GM19035 (cell line): ENCODE measurements at regions not wholly inside any gene's neighbourhood (a gene's known extent, or its start where the extent isn't known, plus 50 kb on each side); places are given as distances from the start of the nearest gene placed in this dataset.

Experiments
- ATAC-seq: cut with Tn5 transposase; IDR thresholded peaks from one replicate; pipeline ENCODE4 v1.9.1; 2021; ENCODE audit not compliant: unreplicated experiment

GRCh38 chr1:90210633-90211491 lies 216.0 kb downstream of the ZNF326 start:
- no peak for ATAC-seq

GRCh38 chr1:90208949-90209348 lies 214.0 kb downstream of the ZNF326 start:
- ATAC-seq, result no peak

GRCh38 chr1:90206260-90206659 lies 211.3 kb downstream of the ZNF326 start:
- no peak for ATAC-seq

GRCh38 chr1:90204780-90205179 lies 209.9 kb downstream of the ZNF326 start:
- no peak for ATAC-seq

- ATAC-seq, result no peak
Measured at GRCh38 chr1:90204023-90204590, 209.2 kb downstream of the ZNF326 start.

- no peak for ATAC-seq
Measured at GRCh38 chr1:90201467-90202358, 206.8 kb downstream of the ZNF326 start.

- no peak for ATAC-seq
Measured at GRCh38 chr1:90200646-90201205, 205.8 kb downstream of the ZNF326 start.

- ATAC-seq, result no peak
Measured at GRCh38 chr1:90198616-90199332, 203.9 kb downstream of the ZNF326 start.

- ATAC-seq, result no peak
Measured at GRCh38 chr1:90193116-90193515, 198.2 kb downstream of the ZNF326 start.

- ATAC-seq, result no peak
Measured at GRCh38 chr1:90192408-90192807, 197.5 kb downstream of the ZNF326 start.

GRCh38 chr1:90190523-90190922 lies 195.6 kb downstream of the ZNF326 start:
- ATAC-seq, result no peak

GRCh38 chr1:90189889-90190288 lies 195.0 kb downstream of the ZNF326 start:
- ATAC-seq, result no peak

GRCh38 chr1:90187323-90187585 lies 192.3 kb downstream of the ZNF326 start:
- no peak for ATAC-seq

GRCh38 chr1:90186506-90187322 lies 191.8 kb downstream of the ZNF326 start:
- no peak for ATAC-seq

- ATAC-seq, result no peak
Measured at GRCh38 chr1:90176530-90176929, 181.6 kb downstream of the ZNF326 start.

- ATAC-seq, result no peak
Measured at GRCh38 chr1:90175490-90176167, 180.7 kb downstream of the ZNF326 start.

- ATAC-seq, result no peak
Measured at GRCh38 chr1:90174246-90174645, 179.3 kb downstream of the ZNF326 start.

GRCh38 chr1:90162216-90162615 lies 167.3 kb downstream of the ZNF326 start:
- no peak for ATAC-seq

GRCh38 chr1:90161625-90162024 lies 166.7 kb downstream of the ZNF326 start:
- no peak for ATAC-seq
